Prostate gland (tissue), 2 donors: ENCODE measurements at regions not wholly inside any gene's neighbourhood (a gene's known extent, or its start where the extent isn't known, plus 50 kb on each side); places are given as distances from the start of the nearest gene placed in this dataset.

Experiments
- CTCF ChIP-seq, 4 experiments: fragments of 200-600 bp in 2 of 4; fragments of 450-650 bp in 2 of 4; sonication (generic) in 2 of 4; IDR thresholded peaks; 1 replicate in 3 of 4; 2 replicates in 1 of 4; pipeline ENCODE4 v1.5.1; 2016 to 2019; ENCODE audit warnings: antibody characterized with exemption in 4 of 4, mild to moderate bottlenecking in 2 of 4, moderate library complexity in 2 of 4
- POLR2A ChIP-seq: fragments of 450-650 bp; IDR thresholded peaks from one replicate; pipeline ENCODE4 v1.6.1; 2016; ENCODE audit warnings: antibody characterized with exemption, mild to moderate bottlenecking
- POLR2AphosphoS5 ChIP-seq: sonication (generic); formaldehyde crosslinking; IDR thresholded peaks from one replicate; pipeline ENCODE4 v1.6.1; 2017; ENCODE audit warnings: antibody characterized with exemption

GRCh38 chr12:111081600-111081999, 161.2 kb upstream of the MYL2 start:
- TF ChIP-seq CTCF (IDR thresholded peaks at IDR 0.05) (no peak), POLR2A (no peak), POLR2AphosphoS5 (no peak)
